PC-3 (cell line): ENCODE measurements at regions not wholly inside any gene's neighbourhood (a gene's known extent, or its start where the extent isn't known, plus 50 kb on each side); places are given as distances from the start of the nearest gene placed in this dataset.
"Not testable (repeated sequence)": the region's sequence is repeated elsewhere in the genome, so short reads cannot be mapped to it uniquely, and the experiment has no call there.

Source experiments
- ATAC-seq: fragments of 200-7000 bp; cut with Tn5 transposase; 2 replicates; pipeline ENCODE4 v1.9.1; 2020; ENCODE audit warnings: mild to moderate bottlenecking, moderate library complexity
- BruUV-seq: library from RNA; stranded (reverse); fragments of 400-500 nt; replicated peaks from 2 replicates; lab custom pipeline; 2021; lab: Mats Ljungman, UMichigan
- CTCF ChIA-PET: fragments of 300-600 bp; sonication (Branson Sonifier 250); formaldehyde crosslinking; loops from one replicate; lab custom pipeline; 2022; ENCODE audit warnings: antibody characterized with exemption; lab: Charles Lee
- POLR2A ChIA-PET: fragments of 300-600 bp; sonication (Branson Sonifier 250); formaldehyde crosslinking; loops from one replicate; lab custom pipeline; 2022; ENCODE audit warnings: antibody characterized with exemption; ENCODE audit not compliant: unreplicated experiment; lab: Charles Lee
- DNase-seq: peaks from one replicate; pipeline ENCODE4 v3.0.0-alpha.2; 2015
- H2AFZ ChIP-seq: fragments of 300-600 bp; sonication (generic); 2 replicates; pipeline ENCODE4 v1.6.0; 2016; ENCODE audit warnings: antibody characterized with exemption, low read length
- H3F3A ChIP-seq: fragments of 300-600 bp; sonication (generic); one replicate; pipeline ENCODE4 v1.6.0; 2017; ENCODE audit warnings: antibody characterized with exemption, low read length, control low read depth, mild to moderate bottlenecking; ENCODE audit not compliant: unreplicated experiment
- H3K27ac ChIP-seq: fragments of 300-600 bp; sonication (generic); 2 replicates; pipeline ENCODE4 v1.5.1; 2016; ENCODE audit warnings: mild to moderate bottlenecking, low read length
- H3K27me3 ChIP-seq: fragments of 300-600 bp; sonication (generic); 2 replicates; pipeline ENCODE4 v1.6.1; 2016; ENCODE audit warnings: low read length, mixed read lengths
- H3K36me3 ChIP-seq: fragments of 300-600 bp; sonication (generic); 2 replicates; pipeline ENCODE4 v1.6.1; 2016; ENCODE audit warnings: low read depth, mixed run types, low read length, mixed read lengths
- H3K4me1 ChIP-seq: fragments of 300-600 bp; sonication (generic); 2 replicates; pipeline ENCODE4 v1.5.1; 2016; ENCODE audit warnings: low read length; ENCODE audit not compliant: insufficient read depth
- H3K4me2 ChIP-seq: fragments of 300-600 bp; sonication (generic); 2 replicates; pipeline ENCODE4 v1.6.0; 2016; ENCODE audit warnings: low read length
- H3K4me3 ChIP-seq: fragments of 300-600 bp; sonication (generic); 2 replicates; pipeline ENCODE4 v1.5.1; 2016; ENCODE audit warnings: mild to moderate bottlenecking, low read length, mixed read lengths
- H3K79me2 ChIP-seq: fragments of 300-600 bp; sonication (generic); 2 replicates; pipeline ENCODE4 v1.6.1; 2017; ENCODE audit warnings: low read length, mixed read lengths
- H3K9ac ChIP-seq: fragments of 300-600 bp; sonication (generic); 2 replicates; pipeline ENCODE4 v1.6.0; 2016; ENCODE audit warnings: mild to moderate bottlenecking, low read length
- H3K9me2 ChIP-seq: fragments of 300-600 bp; sonication (generic); replicated peaks from 2 replicates; pipeline ENCODE4 v1.6.1; 2016; ENCODE audit warnings: mixed run types, low read length, mixed read lengths
- H3K9me3 ChIP-seq: fragments of 300-600 bp; sonication (generic); 2 replicates; pipeline ENCODE4 v1.6.1; 2016; ENCODE audit warnings: low read length, mixed read lengths
- H4K20me1 ChIP-seq: fragments of 300-600 bp; sonication (generic); 2 replicates; pipeline ENCODE4 v1.6.1; 2016; ENCODE audit warnings: low read length, mixed read lengths
- CTCF ChIP-seq: fragments of 300-600 bp; sonication (generic); conservative IDR thresholded peaks from 2 replicates; pipeline ENCODE4 v1.5.1; 2017; ENCODE audit warnings: antibody characterized with exemption, low read depth, mild to moderate bottlenecking, low read length
- EZH2 ChIP-seq: fragments of 300-600 bp; sonication (generic); IDR thresholded peaks from one replicate; pipeline ENCODE4 v1.6.1; 2017; ENCODE audit warnings: antibody characterized with exemption, mild to moderate bottlenecking, low read length; ENCODE audit not compliant: unreplicated experiment
- EZH2phosphoT487 ChIP-seq: fragments of 300-600 bp; sonication (generic); IDR thresholded peaks from 2 replicates; pipeline ENCODE4 v1.6.1; 2018; ENCODE audit warnings: mild to moderate bottlenecking, antibody characterized with exemption, low read length, borderline replicate concordance
- intact Hi-C: fragments of 100-400 bp; cut with micrococcal nuclease; formaldehyde crosslinking; loops from 2 replicates; pipeline ENCODE4 v1.9.0; 2023

- ATAC-seq, H3K9me3 ChIP-seq, DNase-seq, H3F3A ChIP-seq, H3K4me2 ChIP-seq, H3K27me3 ChIP-seq, H3K4me3 ChIP-seq, H3K4me1 ChIP-seq, H3K9me2 ChIP-seq, POLR2A ChIA-PET, H4K20me1 ChIP-seq, H2AFZ ChIP-seq, H3K9ac ChIP-seq, intact Hi-C loops, H3K27ac ChIP-seq, CTCF ChIA-PET, BruUV-seq, H3K79me2 ChIP-seq, H3K36me3 ChIP-seq: not testable (repeated sequence)
These were observed 1246.9 kb upstream of the PHF14 start for GRCh38 chr7:9726811-9727210.

GRCh38 chr7:9727467-9727869 is 1246.2 kb upstream of the PHF14 start:
- H3K79me2 ChIP-seq, H3K27ac ChIP-seq, intact Hi-C loops, H2AFZ ChIP-seq, H3K4me3 ChIP-seq, DNase-seq, H3K9me3 ChIP-seq, H3K4me1 ChIP-seq, CTCF ChIA-PET, H3K9me2 ChIP-seq, H3K4me2 ChIP-seq, H3K9ac ChIP-seq, H3K36me3 ChIP-seq, H3F3A ChIP-seq, POLR2A ChIA-PET, H3K27me3 ChIP-seq, H4K20me1 ChIP-seq, ATAC-seq, BruUV-seq: not testable (repeated sequence)

GRCh38 chr7:9728014-9728657 is 1245.5 kb upstream of the PHF14 start:
- H3K36me3 ChIP-seq, H3K9ac ChIP-seq, POLR2A ChIA-PET, ATAC-seq, H3K27ac ChIP-seq, H3K9me2 ChIP-seq, H3F3A ChIP-seq, H3K79me2 ChIP-seq, H3K4me2 ChIP-seq, H2AFZ ChIP-seq, H3K27me3 ChIP-seq, H4K20me1 ChIP-seq, H3K9me3 ChIP-seq, CTCF ChIA-PET, H3K4me3 ChIP-seq, H3K4me1 ChIP-seq, DNase-seq, BruUV-seq, intact Hi-C loops: not testable (repeated sequence)

- no peaks in the 10 kb centered on the region for H3K9me2 ChIP-seq
- intact Hi-C loops = no loop called here
- no peak overlapping the region for H3K4me2 ChIP-seq
- ATAC-seq (no peak), DNase-seq (no peak)
- H3K27me3 ChIP-seq = no peaks in the 10 kb centered on the region
- H3K9me3 ChIP-seq = no peaks in the 10 kb centered on the region
- H3K9ac ChIP-seq = no peak overlapping the region
- H2AFZ ChIP-seq = no peak overlapping the region
- CTCF ChIA-PET = no interaction called here
- H3F3A ChIP-seq = no peaks in the 10 kb centered on the region
- no peaks in the 10 kb centered on the region for H3K79me2 ChIP-seq
- no peaks in the 10 kb centered on the region for H3K4me1 ChIP-seq
- TF ChIP-seq EZH2 (no peak), CTCF (no peak), EZH2phosphoT487 (no peak)
- no peak overlapping the region for H3K27ac ChIP-seq
- no peaks in the 10 kb centered on the region for H4K20me1 ChIP-seq
- POLR2A ChIA-PET = no interaction called here
- BruUV-seq = no TSS peak
- no peak overlapping the region for H3K4me3 ChIP-seq
- H3K36me3 ChIP-seq = no peaks in the 10 kb centered on the region
These were observed 1221.6 kb upstream of the PHF14 start for GRCh38 chr7:9752033-9752432.
